HG03064 (cell line): ENCODE measurements at regions not wholly inside any gene's neighbourhood (a gene's known extent, or its start where the extent isn't known, plus 50 kb on each side); places are given as distances from the start of the nearest gene placed in this dataset.

Experiments
- ATAC-seq: cut with Tn5 transposase; IDR thresholded peaks from one replicate; pipeline ENCODE4 v1.9.1; 2021; ENCODE audit warnings: low read depth; ENCODE audit not compliant: unreplicated experiment

- no peak for ATAC-seq
These were observed 127.8 kb upstream of the FBN2 start for GRCh38 chr5:128665747-128666355.

GRCh38 chr5:128667152-128667551, 129.1 kb upstream of the FBN2 start:
- no peak for ATAC-seq

- no peak for ATAC-seq
These were observed 129.7 kb upstream of the FBN2 start for GRCh38 chr5:128667751-128668150.

- ATAC-seq, result no peak
These were observed 130.9 kb upstream of the FBN2 start for GRCh38 chr5:128668921-128669320.

GRCh38 chr5:128669803-128670202, 131.8 kb upstream of the FBN2 start:
- no peak for ATAC-seq

GRCh38 chr5:128671943-128672342, 133.9 kb upstream of the FBN2 start:
- ATAC-seq, result no peak

- ATAC-seq, result no peak
These were observed 135.0 kb upstream of the FBN2 start for GRCh38 chr5:128673000-128673399.

- no peak for ATAC-seq
These were observed 135.4 kb upstream of the FBN2 start for GRCh38 chr5:128673411-128673957.

GRCh38 chr5:128673970-128674369, 135.9 kb upstream of the FBN2 start:
- no peak for ATAC-seq

GRCh38 chr5:128674837-128675446, 136.9 kb upstream of the FBN2 start:
- ATAC-seq, result peak; percentile 86

GRCh38 chr5:128681096-128681495, 143.1 kb upstream of the FBN2 start:
- no peak for ATAC-seq

- ATAC-seq, result no peak
These were observed 143.9 kb upstream of the FBN2 start for GRCh38 chr5:128681764-128682592.

GRCh38 chr5:128682669-128683068, 144.6 kb upstream of the FBN2 start:
- no peak for ATAC-seq

- no peak for ATAC-seq
These were observed 146.9 kb upstream of the FBN2 start for GRCh38 chr5:128684961-128685360.

GRCh38 chr5:128687930-128688329, 149.9 kb upstream of the FBN2 start:
- ATAC-seq, result no peak

GRCh38 chr5:128693764-128694163, 155.7 kb upstream of the FBN2 start:
- no peak for ATAC-seq

GRCh38 chr5:128695791-128696530, 157.9 kb upstream of the FBN2 start:
- no peak for ATAC-seq

- no peak for ATAC-seq
These were observed 163.3 kb upstream of the FBN2 start for GRCh38 chr5:128701301-128701700.

GRCh38 chr5:128703322-128703721, 165.3 kb upstream of the FBN2 start:
- no peak for ATAC-seq

- no peak for ATAC-seq
These were observed 168.2 kb upstream of the FBN2 start for GRCh38 chr5:128706269-128706668.

GRCh38 chr5:128708841-128709240, 170.8 kb upstream of the FBN2 start:
- ATAC-seq, result no peak
